IPS-18c (cell line): ENCODE measurements at regions not wholly inside any gene's neighbourhood (a gene's known extent, or its start where the extent isn't known, plus 50 kb on each side); places are given as distances from the start of the nearest gene placed in this dataset.

Source experiments
- H3K4me3 ChIP-seq: 2 replicates; pipeline ENCODE4 v1.7.0; 2013; ENCODE audit warnings: low read depth, mild to moderate bottlenecking, low read length, moderate library complexity; ENCODE audit not compliant: insufficient read depth
- H3K9me3 ChIP-seq: one replicate; pipeline ENCODE4 v1.6.1; 2013; ENCODE audit warnings: mild to moderate bottlenecking, low read length, moderate library complexity; ENCODE audit not compliant: control insufficient read depth, insufficient read depth

DNA sequence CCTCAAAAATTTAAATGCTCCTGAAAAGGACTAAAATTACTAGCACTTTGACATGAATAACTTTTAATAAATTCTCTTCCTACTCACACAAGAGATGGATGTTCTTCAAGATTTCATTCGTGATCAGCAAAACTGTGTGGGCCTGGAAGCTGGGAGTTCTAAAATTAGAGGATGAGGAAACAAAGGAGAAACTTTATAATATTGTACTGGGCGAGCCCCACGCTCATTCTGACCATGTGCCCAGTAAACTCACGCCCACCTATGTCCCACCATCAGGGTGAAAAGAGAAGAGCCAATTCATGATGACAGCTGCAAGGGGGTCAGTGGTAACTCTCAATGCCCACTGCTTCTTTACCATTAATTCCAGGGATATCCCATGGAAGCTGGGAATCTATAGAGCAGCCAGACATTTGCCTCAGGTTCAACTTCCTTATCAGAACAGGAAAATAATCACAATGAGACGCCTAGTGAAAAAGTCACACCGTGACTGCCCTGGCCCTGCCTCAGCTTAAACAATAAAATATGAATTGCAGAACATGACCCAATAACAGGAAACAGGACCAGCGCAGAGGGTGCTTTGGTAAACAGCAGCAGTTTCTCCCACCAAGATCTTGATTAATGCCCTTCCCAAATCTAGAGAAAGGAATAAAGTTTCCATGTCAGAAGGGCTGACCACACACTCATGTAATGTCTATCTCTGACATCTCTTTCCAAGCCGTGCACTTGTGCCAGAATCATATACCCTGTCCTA, 438.6 kb downstream of the TXNL1 start:
- H3K4me3 ChIP-seq = no peak overlapping the region
- H3K9me3 ChIP-seq = no peaks in the 10 kb centered on the region

DNA sequence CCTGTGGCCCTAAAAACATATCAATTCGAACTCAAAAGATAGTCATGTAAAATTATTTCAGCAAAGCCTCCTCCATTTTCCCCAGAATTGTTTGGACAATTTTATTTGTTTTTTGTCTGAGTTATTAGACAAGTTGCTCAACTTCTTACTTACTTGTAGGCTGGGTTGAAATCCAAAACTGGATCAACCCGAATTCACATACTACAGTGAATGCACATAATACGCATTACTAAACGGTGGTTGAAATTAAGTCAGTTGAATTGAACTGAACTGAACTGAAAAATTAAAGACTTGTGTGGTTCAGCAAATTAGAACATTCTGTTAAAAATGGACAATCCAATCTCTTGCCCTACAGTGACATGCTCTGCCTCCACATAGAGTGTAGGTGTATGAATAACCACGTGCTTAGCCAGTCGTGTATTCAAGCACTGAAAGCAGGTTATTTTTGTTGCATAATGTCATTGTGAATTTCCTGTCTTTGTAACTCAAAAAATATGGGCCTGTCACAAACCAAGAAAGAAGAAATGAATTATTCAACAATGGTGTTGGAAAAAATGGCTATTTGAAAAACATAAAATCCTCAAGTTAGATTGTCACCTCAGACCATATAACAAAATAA, 441.0 kb downstream of the TXNL1 start:
- Histone ChIP-seq H3K9me3 (no peaks in the 10 kb centered on the region), H3K4me3 (no peak overlapping the region)

DNA sequence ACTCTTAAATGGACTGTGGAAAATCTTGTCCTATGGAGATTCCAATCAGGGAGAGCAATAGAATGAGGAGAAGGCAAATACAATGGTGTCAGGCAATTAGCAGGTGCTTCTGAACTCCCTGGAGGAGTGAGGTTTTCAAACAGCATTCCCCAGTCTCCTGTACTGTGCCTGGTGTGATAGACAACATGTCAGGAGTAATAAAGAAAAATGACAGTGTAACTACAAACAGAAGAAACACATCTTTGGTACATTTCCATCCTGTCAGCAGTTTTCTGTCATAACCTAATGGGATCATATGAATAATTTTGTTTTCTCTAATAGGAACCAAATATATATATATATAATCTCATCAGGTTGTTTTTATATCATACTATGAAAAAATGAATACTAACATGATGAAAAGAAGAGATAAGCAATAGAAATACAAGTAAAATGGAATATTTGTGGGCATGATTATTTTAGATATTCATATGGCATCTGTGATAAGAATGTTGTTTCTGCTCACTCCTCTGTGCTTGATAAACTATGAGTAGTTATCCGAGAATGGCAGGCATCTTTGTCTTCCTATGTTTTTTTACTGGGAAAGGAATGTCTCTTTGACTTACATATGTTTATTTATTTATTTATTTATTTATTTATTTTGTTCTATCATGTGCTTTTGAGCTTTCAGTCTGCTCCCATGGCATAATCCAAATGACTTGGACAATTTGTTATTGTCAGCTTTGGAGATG, 441.7 kb downstream of the TXNL1 start:
- no peak overlapping the region for H3K4me3 ChIP-seq
- no peaks in the 10 kb centered on the region for H3K9me3 ChIP-seq

- Histone ChIP-seq H3K4me3 (no peak overlapping the region), H3K9me3 (no peaks in the 10 kb centered on the region)
These were observed 447.1 kb downstream of the TXNL1 start for GRCh38 chr18:56191334-56191733.

- Histone ChIP-seq H3K9me3 (no peaks in the 10 kb centered on the region), H3K4me3 (no peak overlapping the region)
These were observed 448.8 kb downstream of the TXNL1 start for GRCh38 chr18:56189615-56190014.

DNA sequence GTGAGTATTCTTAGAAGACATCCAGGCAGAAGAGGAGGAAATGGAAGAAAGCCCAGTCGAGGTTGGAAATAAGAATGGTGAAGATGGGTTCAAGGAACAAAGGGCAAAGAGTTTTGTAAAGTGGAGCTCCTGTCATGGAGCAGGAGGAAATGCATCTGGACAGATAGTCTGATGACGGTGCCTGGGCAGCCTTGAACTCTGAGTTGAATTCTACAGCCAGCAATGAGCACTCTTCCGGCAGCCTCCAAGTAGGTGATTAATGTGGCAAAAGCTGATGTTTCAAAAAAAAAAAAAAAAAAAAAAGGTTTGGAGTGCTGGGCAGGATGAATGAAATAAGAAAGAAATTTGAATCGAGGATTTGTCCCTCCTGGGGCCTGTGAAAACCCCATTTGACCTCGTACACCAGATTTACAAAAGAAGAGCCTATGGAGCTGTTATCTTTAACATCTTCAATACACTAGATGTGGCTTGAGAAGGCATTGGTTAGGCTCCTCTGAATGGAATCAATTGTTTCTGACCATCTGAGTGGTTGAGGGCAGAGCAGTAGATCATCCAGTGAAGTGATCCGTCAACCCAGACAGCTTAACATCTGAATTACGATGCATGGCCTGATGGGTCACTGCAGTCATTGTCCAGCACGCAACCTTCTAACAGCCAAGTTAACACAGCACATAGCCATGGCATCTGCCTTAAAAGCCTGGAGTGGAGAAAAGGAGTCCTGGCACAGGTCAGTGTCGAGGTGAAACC, 449.7 kb downstream of the TXNL1 start:
- Histone ChIP-seq H3K4me3 (no peak overlapping the region), H3K9me3 (no peaks in the 10 kb centered on the region)

DNA sequence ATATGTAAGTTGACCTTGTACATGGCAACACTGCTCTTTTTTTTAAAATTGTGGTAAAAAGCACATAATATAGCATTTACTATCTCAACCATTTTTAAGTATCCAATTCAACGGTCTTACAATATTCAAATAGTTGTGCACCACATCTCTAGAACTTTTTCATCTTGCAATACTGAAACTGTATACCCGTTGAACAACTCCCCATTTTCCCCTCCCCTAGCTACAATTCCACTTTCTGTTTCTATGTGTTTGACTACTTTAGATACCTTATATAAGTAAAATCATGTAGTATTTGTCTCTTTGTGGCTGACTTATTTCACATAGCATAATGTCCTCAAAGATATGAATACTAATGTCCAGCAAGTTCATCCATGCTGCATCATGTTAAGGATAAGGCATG, 452.1 kb downstream of the TXNL1 start:
- no peak overlapping the region for H3K4me3 ChIP-seq
- H3K9me3 ChIP-seq = no peaks in the 10 kb centered on the region

DNA sequence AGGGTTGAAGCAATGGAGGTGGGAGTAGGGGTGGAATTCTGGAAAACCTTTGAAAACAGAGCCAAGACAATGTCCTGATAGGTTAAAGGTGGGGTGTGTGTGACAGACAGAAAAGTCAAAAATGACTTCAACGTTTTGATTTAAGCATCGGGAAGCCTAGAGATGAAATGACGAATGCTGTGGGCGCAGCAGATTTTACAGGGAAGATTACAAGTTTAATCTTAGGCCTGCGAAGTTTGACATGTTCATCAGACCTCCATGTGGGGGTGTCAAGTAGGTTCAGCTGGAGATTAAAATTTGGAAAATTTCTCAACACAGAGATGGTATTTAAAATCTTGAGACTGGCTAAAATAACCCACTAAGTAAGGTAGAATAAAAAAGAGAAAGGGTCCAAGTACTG, 453.3 kb downstream of the TXNL1 start:
- no peaks in the 10 kb centered on the region for H3K9me3 ChIP-seq
- no peak overlapping the region for H3K4me3 ChIP-seq

GRCh38 chr18:56176751-56177150, 461.6 kb downstream of the TXNL1 start:
- no peaks in the 10 kb centered on the region for H3K9me3 ChIP-seq

DNA sequence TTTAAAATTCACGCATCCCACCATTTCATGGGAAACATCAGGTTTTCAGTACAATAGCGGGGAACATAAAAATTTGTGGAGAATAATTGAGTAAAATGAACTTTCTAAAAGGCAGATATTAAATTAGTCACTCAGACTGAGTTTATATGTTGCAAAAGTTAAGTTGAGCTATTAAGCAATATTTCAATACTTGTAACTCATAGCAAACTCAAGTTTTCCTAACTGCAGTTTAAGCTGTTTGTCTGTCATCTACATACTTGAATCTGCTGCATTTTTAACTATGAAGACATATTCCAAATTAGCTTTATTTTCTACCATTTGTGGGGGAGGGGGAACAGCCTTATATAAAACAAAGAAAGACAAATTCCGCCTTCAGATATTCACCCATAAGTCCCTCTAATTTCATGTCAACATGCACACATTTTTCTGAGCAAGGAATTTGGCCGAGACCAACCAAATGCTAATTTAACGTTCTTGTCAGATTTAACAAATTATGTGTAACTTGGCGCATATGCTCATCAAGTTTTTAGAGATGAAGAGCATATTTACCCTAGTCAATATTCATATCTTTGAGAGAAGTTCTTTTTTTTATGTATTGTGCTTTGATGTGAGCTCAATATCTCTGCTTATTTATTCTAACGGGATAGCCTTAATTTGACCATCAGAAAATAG, 462.9 kb downstream of the TXNL1 start:
- Histone ChIP-seq H3K4me3 (no peak overlapping the region), H3K9me3 (no peaks in the 10 kb centered on the region)

More at GRCh38 chr18:56176751-56177150, 461.6 kb downstream of the TXNL1 start:
- H3K4me3 ChIP-seq = no peak overlapping the region

- Histone ChIP-seq H3K4me3 (no peak overlapping the region), H3K9me3 (no peaks in the 10 kb centered on the region)
These were observed 464.7 kb downstream of the TXNL1 start for GRCh38 chr18:56173542-56174220.

DNA sequence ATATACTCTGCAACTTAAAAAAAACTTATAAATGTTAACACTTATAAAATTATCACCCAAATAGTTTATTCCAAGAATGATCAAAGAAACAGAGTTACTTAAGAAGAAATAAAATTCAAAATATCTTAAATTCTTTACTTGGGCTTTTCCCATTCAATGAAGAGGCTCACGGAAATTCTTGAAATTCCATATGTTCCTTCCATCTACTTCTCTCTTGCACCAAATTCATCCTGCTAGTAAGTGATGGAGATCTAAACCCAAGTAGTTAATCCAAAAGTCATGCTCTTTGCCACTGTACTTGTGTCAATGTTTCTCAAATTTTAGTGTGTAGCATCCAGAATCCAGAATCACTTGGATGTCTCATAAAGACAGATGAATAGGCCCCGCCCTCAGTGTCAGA, 465.9 kb downstream of the TXNL1 start:
- H3K4me3 ChIP-seq = no peak overlapping the region
- no peaks in the 10 kb centered on the region for H3K9me3 ChIP-seq

DNA sequence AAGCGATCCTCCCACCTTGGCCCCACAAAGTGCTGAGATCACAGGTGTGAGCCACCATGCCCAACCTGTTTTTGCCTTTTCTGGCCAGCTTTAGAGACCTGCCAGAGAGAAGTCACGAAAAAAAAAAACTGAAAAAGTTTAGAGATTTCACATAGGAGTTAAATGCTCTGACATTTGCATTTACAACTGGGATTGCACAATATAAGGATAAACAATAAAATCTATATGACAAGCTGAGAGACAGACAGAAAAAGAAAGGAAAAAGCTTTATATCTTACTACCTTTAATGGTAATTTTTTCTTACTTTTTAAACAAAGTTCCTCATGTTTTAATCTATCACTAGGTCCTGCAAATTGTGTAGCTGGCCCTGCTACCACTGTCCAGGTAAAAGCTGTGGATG, 466.5 kb downstream of the TXNL1 start:
- Histone ChIP-seq H3K9me3 (no peaks in the 10 kb centered on the region), H3K4me3 (no peak overlapping the region)

DNA sequence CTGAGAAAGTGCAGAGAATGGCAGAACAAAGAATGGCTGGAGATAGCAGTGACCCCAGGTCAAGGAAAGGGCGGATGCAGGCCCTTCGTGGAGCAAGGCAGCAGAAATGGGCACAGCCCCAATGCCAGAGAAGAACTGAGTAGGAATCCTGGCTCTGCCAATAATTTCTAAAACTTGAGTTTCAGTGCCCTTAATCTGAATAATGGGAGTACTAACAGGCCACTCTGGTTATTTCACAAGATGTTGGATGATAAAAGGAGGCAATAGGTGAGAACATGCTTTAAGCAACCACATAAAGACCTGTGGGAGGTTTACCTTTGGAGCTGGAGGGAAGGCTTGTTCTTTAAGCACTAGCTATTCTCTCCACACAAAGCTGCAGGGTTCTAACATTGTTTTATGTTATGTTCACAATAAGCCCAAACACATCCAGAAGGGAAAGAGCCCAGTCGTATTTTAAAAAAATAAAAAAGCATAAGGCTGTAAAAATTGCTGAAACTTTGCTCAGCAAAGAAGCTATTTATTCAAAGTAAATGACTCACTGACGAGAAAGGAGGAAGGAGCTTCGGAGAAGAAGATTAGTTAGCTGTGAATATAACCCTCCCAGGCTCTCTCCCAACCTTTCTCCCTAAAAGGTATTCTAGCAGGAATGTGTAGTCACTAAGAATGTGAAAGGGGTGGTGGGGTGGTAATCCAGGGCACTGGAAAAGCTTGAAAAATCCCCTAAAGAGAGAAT, 470.2 kb downstream of the TXNL1 start:
- Histone ChIP-seq H3K4me3 (no peak overlapping the region), H3K9me3 (no peaks in the 10 kb centered on the region)

DNA sequence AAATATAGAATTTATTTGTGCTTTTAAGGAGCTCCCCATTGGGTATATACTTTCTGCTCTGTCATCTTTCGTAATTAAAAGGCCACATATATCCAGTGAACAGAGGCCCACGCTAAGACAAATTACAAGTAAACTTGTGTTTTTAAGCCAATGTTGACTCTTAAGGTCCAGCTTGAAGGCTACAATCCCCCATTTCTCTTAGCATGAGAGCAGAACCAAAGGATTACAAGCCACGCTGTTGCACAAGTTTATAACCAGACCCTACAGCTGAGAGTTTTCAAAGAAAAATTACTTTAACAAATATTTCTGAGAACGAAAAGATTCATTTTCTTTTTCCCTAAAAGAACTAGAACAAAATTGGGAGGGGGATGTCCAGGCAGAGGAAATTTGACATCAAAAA, 471.0 kb downstream of the TXNL1 start:
- H3K4me3 ChIP-seq = no peak overlapping the region
- no peaks in the 10 kb centered on the region for H3K9me3 ChIP-seq

- H3K4me3 ChIP-seq = no peak overlapping the region
These were observed 471.5 kb downstream of the TXNL1 start for GRCh38 chr18:56166914-56167313.

More at GRCh38 chr18:56166914-56167313, 471.5 kb downstream of the TXNL1 start:
- H3K9me3 ChIP-seq = no peaks in the 10 kb centered on the region
